ENCODE measurements at regions not wholly inside any gene's neighbourhood (a gene's known extent, or its start where the extent isn't known, plus 50 kb on each side); places are given as distances from the start of the nearest gene placed in this dataset.
"Not testable (repeated sequence)": the region's sequence is repeated elsewhere in the genome, so short reads cannot be mapped to it uniquely, and the experiment has no call there.

DNA sequence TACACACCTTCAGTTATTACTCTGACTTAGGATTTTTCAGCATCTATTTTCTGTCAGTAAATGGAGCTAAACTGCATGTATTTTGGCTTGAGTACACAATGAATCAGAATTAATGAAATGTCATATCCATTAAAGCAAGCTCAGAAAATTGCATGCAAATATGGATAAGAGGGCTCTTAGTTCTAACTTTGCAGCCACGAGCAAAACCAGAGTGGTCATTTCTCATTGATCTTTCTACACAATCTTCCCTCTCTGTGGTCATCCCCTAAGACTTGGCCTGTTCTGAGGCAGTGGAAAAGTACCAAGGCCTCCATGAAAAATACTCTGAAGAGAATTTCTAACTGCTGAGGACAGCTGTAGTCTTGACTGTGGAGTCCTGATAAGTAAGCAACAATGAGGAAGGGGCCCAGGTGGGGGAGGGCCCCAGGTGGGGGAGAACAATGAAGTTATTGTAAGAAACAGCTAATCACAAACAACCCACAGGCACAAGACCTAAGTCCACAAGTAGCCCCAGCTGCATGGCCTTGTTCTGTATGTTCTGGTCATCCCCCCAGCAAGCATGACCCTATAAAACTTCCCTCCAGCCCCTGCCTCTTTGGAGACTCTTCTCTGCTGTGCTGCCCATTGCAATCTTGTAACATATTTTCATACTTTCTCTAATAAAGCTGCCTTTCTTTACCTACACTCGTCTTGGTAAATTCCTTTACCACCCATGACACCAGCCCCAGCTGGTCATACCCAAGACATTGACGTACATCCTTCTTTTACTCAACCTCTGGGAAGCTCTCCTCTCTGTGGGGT is 230.3 kb downstream of the TDRD15 start:
- DNase-seq, result no peak

DNA sequence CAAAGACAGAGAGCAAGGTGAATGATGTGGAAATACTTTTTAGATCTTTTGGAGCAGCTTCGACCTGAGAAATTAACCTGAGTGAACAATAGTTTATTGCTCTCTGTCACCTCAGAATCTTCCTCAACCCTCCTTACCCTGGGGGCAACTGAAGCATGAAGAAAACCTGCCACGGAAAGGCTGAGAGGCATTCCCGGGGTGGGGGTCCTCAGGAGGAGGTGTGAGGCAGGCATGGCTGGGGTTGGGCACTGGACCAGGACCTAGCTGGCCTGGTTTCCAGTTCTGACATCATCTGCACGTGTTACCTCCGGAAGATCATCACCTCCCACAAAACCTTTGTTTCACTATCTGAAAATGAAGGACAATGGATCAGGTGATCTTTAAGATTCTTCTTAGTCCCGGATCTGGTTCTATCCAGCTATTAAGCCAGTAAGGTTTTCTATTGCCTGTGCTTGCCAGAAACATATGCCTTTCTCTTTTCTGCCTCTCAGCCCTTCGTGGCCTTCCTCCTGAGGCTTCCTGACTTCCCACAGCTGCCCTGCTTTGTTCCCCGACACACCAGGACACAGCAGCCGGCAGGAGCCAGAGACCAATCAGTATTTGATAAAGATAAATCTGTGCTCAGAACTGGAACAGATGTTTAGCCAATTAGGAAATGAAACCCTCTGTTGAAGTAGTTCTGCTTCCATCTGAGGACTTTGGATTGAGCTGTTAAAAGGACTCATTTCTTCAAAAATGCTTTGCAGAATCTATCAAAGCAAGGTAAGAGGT is 232.5 kb downstream of the TDRD15 start:
- no peak for DNase-seq

DNA sequence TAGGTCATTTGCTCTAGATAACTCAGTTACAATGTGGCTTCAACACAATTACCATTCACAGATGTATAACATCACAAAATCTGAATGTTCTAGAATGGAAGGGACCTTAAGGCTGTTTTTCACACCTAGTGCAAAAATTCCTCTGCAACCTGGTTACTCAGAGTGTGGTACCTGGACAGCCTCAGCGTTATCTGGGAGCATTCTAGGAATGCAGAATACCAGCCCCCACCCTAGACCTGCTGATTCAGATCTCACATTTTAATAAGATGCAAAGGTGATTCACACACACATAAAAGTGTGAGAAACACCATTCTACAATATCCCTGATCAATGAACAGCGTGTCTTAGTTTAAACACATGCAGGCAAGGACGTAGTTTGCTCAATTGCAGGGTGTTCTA is 233.1 kb downstream of the TDRD15 start:
- no peak for DNase-seq

DNA sequence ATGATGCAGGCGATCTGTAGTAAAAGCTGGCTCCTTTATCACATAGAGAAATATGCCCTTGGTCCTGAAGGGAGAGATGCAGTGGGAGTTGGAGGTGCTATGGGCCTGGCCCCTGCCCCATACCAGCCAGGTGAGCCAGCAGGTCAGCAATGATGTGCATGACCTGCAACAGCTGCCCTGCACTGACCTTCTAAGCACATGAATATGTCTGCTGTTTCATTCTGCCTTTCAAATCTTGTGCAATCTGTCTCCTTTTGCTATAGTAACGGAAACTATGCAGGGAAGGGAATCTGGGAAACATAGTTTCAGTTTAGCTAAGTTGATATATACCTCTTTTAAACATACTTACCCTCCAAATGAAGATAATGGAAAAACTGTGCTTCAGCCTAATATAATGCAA is 235.2 kb downstream of the TDRD15 start:
- DNase-seq, result no peak

DNA sequence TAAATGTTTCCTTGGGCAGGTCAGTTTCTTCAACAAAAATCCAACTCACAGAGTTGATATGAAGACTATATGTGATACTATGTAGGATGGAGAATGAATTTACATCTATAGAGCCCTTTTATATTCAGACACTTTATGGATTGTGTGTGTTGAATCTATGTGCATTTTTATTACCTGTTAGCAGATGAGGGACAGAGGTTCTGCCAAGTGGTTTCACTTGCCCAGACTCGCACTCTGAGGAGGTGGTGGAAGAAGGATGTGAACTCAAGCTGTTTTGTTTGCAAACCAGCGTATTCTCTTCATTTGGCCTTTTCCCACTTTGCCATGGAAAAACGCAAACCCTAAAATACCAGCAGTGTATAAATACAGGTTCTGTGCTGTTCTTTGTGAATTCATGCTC is 237.6 kb downstream of the TDRD15 start:
- no peak for DNase-seq

DNA sequence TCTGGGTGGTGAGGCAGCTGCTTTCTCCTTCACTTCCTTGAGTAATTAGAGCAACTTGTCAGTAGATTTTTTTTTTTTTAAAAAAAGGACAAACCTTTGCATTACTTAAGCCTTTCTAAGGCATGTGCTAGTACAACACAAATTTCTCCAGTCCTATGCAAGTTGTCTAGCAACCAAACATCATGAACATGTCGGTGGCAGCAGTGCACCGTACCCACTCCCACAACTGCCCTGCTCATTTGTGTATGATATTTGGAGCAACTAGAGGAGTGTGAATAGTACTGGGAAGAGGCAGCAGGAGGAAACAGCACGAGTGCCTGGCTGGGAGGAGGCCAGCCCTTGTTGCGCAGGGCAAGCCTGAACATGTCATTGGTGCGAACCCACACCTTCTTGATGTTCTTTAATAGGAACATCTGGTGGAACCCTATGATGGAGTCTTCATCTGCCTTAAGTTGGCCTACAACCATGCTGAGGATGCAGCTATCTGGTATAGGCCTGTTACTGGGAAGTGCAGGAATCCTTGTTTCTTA is 238.3 kb downstream of the TDRD15 start:
- DNase-seq, result no peak

DNA sequence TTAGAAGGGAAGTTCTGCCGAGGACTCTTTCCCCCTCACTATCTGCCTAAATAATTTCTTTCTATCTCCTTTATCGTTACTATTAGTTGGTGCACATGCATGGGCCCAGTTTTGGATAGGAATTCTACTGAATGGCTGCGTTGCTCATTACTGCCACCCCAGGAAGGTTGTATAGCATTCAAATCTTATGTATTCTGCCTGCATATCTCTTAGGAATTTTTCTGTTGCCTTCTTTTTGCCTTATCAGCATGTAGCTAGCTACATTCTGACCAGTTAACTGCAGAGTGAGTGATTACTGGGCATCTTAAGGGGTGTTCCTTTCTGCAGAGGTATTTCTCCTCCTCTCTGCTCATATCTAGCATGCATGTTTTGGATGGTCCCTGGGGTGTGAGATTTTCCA is 239.6 kb downstream of the TDRD15 start:
- DNase-seq, result no peak

DNA sequence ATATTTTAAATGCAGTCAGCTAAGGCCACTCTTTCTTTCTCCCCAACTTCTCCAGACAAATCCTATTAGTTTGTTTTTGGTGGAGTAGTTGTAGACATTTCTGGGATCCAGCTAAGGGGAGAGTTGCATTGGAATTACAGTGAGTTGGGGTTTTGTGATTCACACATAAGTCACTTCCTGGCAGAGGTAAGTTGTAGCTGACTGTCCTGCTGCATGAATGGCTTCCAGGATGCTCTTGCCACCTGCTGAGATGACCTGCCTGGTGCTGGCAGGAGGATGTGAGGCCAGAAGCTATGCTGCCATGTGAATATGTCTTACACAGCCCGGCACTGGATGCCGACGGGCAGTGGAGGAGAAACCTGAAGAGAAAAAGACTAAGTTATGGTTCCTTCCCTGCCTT is 243.7 kb downstream of the TDRD15 start:
- DNase-seq, result no peak

DNA sequence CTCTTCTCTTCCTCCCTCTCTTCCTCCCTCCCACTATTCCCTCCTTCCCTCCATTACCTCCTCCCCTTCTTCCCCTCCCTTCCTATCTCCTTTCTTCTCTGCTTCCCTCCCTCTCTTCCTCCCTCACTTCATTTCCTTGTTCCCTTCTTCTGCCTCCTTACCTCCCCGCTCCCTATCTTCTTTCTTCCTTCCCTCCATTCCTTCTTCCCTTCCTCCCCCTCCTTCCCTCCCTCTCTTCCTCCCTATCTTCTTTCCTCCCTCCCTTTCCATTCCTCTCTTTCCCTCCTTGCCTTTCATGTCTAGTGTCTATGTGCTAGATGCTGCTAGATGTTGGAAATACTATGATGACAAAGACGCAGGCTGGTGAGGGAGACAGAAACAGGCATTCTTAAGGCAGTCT is 246.0 kb downstream of the TDRD15 start:
- DNase-seq, result no peak

DNA sequence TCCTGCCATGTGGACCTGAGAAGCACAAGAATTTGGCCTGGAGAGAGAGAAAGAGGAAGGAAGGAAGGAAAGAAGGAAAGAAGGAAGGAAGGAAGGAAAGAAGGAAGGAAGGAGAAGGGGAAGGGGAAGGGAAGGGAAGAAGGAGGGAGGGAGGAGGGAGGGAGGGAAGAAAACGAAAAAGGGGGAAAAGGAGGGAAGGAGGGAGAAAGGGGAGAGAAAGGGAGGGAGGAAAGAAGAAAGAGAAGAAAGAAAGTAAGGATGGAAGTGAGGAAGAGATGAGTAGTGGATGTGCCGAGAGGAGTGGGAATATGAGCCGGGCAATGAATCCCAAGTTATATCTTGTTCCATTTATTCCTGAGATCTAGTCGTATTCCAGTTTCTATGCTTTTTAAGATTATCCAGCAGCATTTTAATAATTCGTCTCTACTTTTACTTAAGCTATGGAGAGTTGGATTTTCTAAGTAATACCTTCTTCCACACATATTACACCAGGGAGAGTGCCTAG is 247.8 kb downstream of the TDRD15 start:
- DNase-seq, result no peak

DNA sequence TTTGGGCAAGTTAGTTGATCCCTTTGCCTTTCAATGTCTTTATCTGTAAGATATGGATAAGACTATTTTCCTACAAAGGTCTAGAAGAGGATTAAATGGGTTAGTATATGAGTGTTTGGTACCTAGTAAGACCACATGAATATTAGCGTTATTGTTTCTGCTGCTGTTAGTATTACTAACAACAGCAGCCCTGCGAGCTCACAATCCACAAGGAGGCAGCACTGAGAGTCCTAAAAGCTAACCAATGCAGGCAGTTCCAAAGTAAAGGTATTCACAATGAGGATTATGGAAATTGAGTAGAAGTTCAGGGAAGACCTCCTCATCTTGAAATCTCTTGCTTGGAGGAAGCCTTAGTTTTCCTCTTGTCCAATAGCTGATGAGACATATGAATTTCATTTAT is 248.9 kb downstream of the TDRD15 start:
- peak in 1 of 2 donors; percentile 1 for DNase-seq

DNA sequence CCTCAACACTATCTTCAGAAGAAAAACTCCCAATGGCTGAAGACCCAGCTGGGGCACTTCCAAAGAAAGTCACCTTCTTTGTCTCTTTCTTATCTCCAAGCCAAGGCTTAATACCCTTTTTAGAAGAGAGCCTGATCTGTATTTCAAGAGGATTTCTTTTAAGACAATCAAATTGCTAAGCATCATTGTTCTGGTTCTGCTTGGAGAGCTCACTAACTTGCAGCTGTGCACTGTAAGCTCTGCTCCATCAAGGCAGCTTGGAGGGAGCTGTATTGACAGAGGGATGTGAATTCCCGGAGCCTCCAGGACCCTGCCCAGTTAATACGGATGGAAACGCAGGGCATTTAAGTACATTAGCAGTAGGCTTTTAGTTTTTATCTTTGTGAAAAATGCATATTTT is 253.1 kb downstream of the TDRD15 start:
- no peak for DNase-seq

DNA sequence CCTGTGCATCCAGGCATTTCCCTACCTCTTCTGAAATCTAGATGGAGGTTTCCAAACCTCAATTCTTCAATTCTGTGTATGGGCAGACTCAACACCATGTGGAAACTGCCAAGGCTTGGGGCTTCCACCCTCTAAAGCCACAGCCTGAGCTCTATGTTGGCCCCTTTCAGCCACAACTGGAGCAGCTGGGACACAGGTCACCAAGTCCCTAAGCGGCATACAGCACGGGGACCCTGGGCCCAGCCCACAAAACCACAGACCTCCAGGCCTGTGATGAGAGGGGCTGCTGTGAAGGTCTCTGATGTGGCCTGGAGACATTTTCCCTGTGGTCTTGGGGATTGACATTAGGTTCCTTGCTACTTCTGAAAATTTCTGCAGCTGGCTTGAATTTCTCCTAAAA is 255.4 kb downstream of the TDRD15 start:
- no peak for DNase-seq

DNA sequence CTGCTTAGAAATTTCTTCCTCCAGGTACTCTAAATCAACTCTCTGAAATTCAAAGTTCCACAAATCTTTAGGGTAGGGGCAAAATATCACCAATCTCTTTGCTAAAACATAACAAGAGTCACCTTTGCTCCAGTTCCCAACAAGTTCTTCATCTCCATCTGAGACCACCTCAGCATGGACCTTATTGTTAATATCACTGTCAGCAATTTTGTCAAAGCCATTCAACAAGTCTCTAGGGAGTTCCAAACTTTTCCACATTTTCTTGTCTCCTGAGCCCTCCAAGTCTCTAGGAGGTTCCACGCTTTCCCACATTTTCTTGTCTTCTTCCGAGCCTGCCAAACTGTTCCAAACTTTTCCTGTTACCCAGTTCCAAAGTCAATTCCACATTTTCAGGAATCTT is 255.9 kb downstream of the TDRD15 start:
- not testable (repeated sequence) for DNase-seq

DNA sequence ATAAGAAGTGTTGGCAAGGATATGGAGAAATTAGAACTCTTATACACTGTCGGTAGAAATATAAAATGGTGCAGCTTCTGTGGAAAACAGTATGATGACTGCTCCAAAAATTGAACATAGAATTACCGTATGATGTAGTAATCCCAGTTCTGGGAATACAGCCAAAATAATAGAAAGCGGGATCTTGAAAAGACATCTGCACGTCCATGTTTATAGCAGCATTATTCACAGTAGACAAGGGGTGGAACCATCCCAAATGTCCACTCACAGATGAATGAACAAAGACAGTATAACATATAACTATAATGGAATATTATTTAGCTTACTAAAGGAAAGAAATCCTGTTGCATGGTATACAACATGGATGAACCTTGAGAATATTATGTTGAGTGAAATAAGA is 257.7 kb downstream of the TDRD15 start:
- DNase-seq, result no peak

DNA sequence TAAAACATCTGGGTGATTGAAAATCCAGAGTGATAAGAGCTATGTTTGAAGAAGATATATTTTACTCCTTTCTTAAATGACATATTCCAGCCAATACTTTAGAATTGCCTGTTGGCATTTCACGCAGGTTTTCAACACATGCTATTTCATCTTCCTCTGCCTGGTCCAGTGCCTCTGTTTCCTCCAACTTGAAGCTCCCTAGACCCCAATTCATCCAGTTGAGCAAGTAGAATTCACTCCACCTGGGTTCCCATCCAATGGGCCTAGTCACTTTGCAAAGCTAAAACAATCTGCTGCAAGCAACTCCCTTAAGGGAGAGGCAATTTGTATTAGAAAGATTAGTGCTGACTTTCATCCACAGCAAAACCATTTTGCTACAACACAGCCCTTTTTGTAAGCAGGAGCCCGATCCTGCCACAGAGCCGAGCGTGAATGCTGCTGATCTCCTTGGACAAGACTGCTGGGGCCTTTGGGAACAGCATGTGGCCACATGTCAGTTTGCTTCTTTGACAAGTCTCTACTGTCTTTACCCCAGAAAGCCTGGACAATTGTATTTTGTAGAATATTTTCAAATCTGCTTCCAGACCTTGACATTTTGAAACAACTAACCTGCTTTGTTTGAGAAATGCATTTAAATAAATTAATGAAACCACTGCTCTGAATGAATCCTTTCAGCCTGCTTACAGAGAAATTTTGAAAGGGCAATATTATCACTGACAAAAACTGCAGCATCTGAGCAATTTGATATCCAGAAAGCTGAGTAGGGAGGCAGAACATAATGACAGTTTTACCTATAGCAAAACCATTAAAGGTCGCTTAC is 259.1 kb downstream of the TDRD15 start:
- no peak for DNase-seq

DNA sequence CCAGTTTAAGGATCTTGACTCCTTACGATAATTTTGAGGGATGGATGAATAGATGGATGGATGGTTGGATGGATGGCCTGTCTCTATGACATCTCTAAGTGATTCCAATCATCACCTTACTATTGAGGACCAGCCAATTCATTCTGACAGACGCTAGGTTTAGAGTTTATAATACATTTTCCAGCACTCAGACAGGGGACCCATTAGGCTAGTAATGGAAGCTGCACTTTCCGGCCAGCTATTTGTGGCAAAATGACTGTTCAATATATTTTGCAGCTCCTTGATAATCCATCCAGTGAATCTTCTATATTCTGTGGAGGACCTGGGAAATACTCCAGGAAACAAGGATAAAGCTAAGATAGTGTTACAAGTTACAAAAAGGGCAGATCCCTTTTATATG is 262.9 kb downstream of the TDRD15 start:
- DNase-seq, result no peak

DNA sequence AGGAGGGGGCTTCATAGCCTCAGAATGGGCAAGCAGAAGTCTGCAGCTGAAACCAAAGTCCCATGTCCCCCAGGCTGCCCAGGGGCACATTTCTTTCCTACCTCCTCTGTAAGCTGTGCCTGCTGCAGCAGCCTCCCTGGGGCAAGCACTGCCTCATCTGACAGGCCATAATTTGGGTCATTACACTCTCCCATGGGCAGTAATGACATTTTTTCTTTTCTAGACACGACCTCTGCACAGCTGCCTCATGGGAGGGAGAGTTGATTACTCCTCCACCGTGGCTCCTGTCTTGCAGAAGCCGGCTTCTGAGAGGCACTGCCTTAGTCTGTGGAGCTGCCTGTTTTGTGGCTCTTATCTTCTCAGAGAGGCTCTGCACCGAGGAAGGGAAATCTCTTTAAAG is 268.9 kb downstream of the TDRD15 start:
- no peak for DNase-seq

DNA sequence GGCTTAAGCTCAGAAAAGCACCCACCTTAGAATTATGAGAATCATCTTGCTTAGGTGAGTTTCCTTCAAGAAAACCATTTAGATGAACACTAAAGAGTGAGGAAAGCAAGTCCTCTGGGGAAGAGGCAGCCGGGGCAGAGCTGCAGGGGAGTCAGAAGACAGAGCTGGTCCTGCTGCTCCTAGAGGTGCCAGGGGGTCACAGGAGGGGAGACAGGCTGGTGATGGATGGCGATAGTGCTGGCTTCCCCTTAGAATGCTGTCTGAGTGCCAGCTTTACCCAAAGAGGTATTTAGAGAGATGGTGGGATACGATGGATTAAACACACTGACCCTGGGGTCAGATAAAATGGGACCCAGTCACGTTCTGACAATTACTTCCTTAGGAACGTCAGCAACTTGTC is 269.4 kb downstream of the TDRD15 start:
- no peak for DNase-seq

DNA sequence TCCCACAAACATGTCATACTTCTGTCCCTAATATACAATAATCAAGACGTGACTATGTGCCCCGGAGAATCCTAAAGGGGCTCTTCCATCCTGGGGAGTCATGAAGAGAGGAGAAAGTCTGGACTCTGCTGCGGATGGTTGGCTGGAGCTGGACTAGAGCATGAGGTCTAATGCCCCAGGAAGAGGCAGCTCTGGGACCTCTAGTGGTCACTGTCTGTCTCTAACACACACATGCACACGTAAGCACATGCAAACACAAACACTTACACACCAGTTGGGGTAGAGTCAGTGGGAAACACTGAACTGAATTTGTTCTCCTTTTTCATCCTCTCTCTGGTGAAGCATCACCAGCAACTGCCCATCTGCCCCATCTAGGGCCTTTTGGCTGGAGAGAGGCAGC is 271.6 kb downstream of the TDRD15 start:
- DNase-seq, result no peak

DNA sequence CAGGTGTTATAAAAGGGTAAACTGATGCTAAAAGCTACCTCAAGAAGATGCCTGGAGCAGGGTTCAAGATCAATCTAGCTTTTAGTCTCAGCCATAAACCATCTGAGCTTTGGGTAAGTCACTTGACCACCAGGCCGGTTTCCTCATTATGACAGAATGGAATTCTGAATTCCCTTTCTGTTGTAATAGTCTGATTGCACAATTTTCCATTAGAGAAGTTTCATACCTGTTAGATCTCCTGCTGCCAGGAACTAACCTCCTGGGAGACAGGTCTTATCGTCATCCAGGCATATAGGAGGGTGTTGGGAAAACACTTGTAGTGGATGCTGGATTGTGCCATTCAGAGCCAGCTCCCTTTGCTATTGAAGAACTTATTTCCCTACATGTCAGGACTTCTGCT is 272.5 kb downstream of the TDRD15 start:
- DNase-seq, result no peak

DNA sequence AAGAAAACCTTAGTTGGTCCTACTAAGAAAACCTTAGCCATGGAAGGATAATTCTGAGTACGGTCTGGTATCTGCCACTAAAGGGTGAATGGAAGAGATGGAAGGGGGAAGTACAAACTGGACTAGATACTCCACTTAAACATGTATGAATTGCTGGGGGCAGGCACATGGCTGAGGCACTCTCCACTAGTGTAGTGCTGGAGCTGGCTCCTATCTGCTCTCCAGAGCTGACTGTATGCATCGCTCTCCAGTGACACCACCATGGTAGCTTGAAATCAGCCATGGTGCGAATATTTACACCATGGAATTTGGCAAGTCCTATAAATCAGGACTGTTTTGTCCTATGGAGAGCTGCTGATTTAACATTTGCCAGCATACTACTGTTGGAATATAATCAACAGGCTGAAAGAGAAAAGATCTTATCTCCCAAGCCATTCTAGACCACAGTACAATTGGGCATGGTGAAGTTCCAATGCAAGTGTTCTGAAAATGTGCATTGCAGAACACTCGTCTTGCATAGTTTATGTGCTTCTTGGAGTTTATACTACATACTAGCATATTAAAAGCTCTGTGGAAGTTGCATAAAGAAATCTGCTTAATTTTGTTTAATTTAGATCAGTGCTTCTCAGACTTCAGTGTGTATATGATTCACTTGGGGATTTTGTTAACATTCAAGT is 277.4 kb downstream of the TDRD15 start:
- DNase-seq, result no peak

DNA sequence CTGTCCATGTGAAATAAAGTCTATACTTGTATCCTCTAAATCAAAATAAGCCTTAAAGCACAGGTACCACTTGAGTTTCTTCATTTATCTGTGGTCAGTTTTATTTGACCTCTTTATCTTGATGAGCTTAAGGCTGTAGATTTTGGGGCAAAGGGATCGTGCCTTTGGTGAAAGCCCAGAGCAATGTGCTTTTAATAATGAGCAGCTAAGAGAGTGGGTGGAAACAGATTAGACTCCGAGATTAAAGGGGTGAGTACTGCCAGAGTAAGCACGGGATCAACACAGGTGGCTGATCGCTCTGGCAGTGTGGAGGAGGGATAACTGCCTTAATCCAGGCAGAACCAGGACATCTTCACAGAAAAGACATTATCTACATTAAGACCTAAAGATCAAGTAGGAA is 280.4 kb downstream of the TDRD15 start:
- no peak for DNase-seq

Data from stimulated activated CD4-positive, alpha-beta T cell treated with anti-CD3 and anti-CD28 coated beads, Interleukin-2, amount 100 ng/mL, for 24 hours (primary cell).